ENCODE measurements at regions not wholly inside any gene's neighbourhood (a gene's known extent, or its start where the extent isn't known, plus 50 kb on each side); places are given as distances from the start of the nearest gene placed in this dataset.
"Not testable (repeated sequence)": the region's sequence is repeated elsewhere in the genome, so short reads cannot be mapped to it uniquely, and the experiment has no call there.

- DNase-seq (ENCODE audit: low spot score), result not testable (repeated sequence)
Measured at GRCh38 chr10:22467393-22467792, 122.1 kb downstream of the SPAG6 start.

GRCh38 chr10:22468570-22469320 lies 123.4 kb downstream of the SPAG6 start:
- DNase-seq (ENCODE audit: low spot score), result no peak

GRCh38 chr10:22473044-22473443 lies 127.7 kb downstream of the SPAG6 start:
- DNase-seq (ENCODE audit: low spot score), result no peak

GRCh38 chr10:22473459-22473858 lies 128.2 kb downstream of the SPAG6 start:
- no peak for DNase-seq (ENCODE audit: low spot score)

GRCh38 chr10:22475651-22476600 lies 130.6 kb downstream of the SPAG6 start:
- no peak for DNase-seq (ENCODE audit: low spot score)

GRCh38 chr10:22476601-22477321 lies 131.5 kb downstream of the SPAG6 start:
- DNase-seq (ENCODE audit: low spot score), result no peak

- DNase-seq (ENCODE audit: low spot score), result no peak
Measured at GRCh38 chr10:22477334-22478287, 132.3 kb downstream of the SPAG6 start.

GRCh38 chr10:22478555-22479334 lies 133.4 kb downstream of the SPAG6 start:
- no peak for DNase-seq (ENCODE audit: low spot score)

- peak; percentile 34 for DNase-seq (ENCODE audit: low spot score)
Measured at GRCh38 chr10:22479419-22479818, 134.1 kb downstream of the SPAG6 start.

GRCh38 chr10:22481106-22481505 lies 135.8 kb downstream of the SPAG6 start:
- DNase-seq (ENCODE audit: low spot score), result no peak

GRCh38 chr10:22481687-22482539 lies 136.6 kb downstream of the SPAG6 start:
- no peak for DNase-seq (ENCODE audit: low spot score)

- no peak for DNase-seq (ENCODE audit: low spot score)
Measured at GRCh38 chr10:22483132-22483531, 137.8 kb downstream of the SPAG6 start.

Data from HuH-7 (cell line).